Pulmonary artery endothelial cell (primary cell): ENCODE measurements at regions not wholly inside any gene's neighbourhood (a gene's known extent, or its start where the extent isn't known, plus 50 kb on each side); places are given as distances from the start of the nearest gene placed in this dataset.
"Not testable (repeated sequence)": the region's sequence is repeated elsewhere in the genome, so short reads cannot be mapped to it uniquely, and the experiment has no call there.

Experiments used
- DNase-seq: peaks from one replicate; pipeline ENCODE4 v3.0.0-alpha.2; 2011; ENCODE audit warnings: low read depth, low spot score

DNA sequence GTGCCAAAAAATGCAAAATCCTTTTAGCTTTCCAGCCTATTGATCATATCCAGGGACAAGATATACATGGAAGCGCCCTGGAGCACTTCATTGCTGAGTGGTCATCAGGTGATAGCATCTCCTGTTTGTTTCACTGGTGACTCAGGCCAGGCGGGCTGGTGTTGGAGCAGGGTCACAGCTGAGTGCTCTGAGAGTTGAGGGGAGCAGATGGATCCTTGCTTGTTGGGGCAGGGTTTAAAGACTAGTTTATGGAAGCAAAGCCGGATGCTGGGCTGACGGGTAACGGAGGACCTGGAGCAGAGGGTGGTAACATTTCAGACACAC is 405.0 kb upstream of the TPM1 start:
- DNase-seq, result no peak

DNA sequence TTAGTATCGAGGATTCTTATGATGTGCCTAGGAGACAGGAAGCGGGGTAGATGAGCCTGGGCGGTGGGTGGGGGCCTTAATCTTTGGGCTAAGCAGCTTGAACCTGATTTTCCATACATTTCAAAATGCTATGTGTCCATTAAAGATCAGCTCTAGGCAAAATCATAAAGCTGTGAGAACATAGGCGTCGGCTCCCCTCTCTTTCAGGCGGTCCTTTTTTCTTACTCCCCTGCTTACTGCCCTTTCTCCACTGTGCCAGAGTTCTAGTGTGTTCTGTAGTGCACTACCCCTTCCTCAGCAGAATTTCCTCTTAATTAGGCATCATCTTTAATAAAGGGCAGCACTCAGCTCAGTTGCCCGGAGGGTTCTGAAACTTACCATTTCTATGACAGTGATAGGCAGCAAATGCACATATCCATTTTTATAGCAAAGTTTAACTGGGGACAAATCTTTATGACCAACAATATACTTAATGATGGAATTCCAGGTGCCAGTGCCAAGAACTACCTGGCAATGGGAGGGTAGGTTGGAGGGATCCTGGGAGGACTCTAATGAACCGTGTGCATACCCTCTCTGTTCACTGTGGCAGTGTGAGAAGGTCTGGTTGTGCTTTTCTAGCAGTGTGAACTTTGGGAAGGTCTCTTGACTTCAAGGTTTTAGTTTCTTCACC is 404.5 kb upstream of the TPM1 start:
- no peak for DNase-seq

DNA sequence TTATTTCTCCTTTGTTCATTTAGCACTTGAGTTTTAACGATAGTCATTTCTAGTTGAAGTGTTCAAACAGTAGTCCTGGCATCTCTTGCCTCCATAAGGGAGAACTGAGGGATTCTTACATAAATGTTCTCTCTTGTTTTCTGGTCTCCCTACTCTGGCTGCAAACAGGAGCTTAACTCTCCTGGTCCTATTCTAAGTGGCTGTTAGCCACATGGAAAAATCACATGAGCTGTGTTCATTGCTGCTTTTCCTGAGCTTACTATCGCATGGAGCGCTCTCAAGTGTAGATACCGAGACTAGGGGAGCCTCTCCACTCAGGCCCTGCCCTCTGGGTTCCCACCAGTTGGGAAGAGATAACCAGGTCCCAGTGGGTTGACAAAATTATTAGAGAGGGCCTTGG is 403.1 kb upstream of the TPM1 start:
- DNase-seq, result no peak

DNA sequence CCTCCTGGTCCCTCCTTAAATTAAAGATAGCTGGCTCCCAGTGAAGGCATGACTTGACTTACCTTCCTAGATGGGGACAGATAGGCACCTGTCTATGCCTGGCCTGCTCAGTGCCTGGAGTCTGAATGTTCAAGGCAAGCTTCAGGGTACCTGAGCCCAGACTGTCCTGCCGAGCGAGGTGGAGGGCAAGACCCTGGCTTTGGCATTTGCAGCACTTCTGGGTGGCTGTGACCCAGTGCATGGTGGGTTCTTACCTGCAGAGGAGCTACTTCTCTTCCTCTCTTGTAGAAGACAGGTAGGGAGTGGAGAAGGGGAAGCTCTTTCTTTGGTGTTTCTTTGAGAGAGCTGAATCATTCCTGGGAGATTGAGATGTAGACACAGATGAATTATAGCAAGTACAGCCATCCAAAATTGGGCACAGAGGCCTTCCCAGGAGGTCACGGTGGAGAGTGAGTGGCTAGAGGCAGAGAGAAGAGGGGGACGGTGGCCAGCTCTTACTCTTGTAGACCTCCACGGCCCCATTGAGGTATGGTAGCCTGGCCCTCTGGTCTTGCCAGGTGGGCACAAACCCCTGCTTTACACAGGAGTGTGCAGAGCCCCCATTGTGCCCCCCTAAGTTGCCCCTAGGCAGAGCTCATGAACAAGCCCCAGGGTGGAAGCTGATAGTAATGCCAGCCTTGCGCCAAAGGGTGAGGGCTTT is 402.5 kb upstream of the TPM1 start:
- DNase-seq, result no peak

DNA sequence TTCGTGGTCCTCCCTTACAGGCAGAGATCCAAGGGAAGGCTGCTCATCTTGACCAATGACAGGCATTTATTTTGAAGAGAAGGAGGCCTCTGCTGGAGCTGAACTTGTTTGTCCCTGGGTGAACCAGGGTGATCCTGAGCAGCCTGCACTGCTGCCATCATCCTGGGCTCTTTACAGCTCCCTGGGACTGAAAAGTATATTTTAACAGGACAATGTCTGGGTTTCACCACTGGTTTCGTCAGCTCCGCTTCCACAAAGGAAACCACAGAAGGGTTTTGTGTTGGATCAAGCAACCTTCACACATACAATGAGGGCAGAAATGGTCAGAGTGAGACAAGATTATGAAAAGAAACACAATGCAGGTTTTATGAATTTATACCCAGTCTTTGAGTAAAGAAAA is 400.7 kb upstream of the TPM1 start:
- no peak for DNase-seq

DNA sequence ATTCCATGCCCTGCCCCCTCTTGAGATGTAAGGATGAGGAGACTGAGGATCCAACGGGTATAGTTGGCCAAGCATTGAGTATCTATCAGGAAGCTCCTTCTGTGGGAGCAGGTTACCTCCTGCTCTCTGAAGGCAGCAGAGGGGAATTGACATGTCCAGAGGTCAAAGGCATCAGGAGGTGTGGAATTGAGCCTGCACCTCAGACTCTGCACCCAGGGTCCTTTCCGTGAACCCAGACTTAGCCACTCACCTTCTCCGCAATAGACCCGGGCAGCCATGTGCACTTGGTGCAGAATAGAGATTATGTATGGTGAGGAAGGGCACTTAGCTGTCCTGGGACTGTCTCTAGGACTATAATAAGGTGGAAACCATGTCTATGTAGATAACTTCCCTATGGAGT is 399.0 kb upstream of the TPM1 start:
- no peak for DNase-seq

DNA sequence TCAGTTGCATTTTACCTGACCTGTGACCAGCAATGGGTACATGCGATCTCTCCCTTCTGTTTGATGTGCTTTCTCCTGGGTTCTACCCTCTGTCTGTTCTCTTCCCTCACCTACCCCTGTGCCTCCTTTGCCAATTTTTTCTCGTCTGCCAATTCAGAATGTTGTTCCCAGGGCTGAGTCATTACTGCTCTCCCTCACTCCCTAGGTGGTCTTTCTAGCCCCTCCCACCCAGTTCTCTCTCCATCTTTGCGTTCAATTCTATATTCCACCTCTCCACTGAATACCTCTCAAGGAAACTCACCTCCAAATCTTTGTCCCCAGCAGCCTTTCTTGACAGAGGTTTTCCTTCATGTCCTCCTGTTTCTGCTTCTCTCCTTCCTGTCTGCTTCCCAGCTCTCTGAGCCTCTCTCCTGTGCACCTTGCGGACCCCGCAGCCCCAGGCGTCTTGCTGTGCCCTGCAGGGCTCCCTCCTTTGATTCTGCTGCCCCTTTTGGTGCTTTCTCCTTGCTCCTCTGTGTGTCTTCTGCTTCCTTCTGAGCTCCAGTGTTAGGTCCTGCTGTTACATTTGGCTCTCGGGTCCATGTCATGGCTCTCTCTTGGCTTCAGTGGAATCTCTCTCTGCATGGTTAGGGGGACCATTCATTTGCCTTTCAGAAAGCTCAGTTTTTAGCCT is 398.2 kb upstream of the TPM1 start:
- DNase-seq, result no peak

DNA sequence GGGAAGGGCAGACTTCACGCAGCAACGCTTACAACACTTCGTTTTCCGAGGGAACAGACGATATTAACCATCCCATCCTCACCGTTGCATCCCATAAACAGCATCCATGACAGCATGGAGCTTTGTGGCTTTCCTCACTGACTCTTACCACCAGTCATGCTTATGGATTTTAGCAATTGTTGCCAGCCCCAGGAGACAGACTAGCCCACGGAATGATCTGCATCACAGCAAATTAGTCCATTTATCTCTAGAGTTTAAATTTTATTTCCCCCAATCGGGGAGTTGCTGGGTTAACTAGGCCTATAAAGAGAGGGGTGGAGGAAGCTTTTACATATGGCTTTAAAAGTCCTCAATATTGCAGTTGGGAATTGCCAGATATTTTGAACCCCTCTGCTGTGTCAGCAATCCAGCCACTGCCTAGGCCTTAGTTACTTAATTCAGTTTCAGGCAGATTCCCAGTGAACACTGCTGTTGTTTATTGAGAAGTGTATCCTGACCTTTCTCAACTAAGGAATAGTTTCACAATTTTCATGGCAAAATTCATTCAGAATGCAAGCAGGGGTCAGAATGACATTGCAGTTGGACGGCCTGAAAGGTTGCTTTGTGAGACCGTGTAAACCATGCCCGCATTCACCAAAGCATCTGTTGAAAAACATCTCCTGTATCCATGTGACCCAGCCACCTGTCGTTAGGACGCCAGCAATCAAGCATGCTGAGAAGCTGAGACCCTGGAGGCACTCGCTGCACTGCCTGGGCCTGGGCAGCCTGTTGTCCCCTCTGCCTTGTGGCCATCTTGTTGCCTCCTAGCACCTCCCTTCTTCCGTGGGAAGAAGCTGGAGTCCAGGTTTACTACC is 397.4 kb upstream of the TPM1 start:
- DNase-seq, result no peak

DNA sequence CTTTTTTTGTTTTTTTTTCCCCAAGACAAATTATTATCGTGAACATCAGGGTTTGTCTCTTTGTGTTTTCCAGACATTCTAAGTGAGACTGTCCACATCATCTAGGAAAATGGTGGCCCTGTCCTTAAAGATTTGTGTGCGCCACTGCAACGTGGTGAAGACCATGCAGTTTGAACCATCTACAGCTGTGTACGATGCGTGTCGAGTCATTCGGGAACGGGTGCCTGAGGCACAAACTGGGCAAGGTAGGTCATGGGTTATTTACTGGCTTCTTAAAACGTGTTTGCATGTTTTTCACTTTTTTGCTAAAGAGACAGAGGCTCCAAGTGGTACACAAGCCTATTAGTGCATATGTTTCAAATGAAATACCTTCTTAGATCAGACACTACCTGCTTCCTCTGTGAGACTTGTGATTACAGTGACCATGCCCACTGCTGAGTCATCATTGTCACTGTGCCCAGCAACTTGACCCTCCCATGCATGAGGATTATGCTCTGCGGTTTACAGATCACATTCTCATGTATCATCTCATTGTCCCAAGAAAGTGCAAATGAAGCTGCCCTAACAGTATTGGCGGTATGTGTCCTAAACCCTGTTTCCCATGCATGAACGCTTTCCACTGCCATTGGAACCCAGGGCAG is 395.2 kb upstream of the TPM1 start:
- no peak for DNase-seq

DNA sequence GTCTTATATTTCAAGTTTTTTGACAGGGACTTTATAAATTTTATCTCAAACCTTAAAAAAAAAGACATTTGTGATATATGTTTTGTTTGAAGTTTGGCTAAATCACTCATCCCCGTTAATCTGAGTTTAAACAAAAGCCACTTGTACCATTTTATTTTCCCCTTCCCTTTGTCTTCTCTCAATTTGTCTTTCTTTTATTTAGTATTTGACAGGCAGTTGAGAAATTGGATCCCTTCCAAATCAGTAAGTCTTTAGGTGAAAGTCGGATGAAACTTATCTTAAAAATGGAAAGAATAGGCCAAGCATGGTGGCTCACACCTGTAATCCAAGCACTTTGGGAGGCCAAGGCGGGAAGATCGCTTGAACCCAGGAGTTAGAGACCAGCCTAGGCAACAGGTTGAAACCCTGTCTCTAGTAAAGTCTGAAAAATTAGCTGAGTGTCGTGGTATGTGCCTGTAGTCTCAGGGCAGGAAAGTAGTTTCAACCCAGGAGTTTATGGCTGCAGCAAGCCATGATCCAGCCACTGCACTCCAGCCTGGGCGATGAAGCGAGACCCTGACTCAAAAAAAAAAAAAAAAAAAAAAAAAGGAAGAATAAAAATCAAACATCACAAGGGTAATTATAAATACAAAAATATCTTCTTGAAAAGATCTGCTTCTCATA is 394.6 kb upstream of the TPM1 start:
- no peak for DNase-seq

DNA sequence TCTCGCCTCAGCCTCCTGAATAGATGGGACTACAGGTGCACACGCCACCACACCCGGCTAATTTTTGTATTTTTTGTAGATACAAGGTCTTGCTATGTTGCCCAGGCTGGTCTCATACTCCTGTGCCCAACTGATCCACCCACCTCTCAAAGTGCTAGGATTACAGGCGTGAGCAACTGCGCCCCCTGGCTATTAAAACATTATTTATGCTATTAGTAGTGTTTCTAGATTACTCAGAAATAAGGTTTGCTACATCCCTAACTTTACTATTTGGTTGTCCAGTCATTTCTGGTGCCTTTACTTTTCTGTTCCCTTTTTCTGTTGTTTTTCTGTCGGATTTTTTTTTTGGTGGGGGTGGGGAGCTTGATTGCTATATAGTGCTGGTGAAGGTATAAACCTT is 393.6 kb upstream of the TPM1 start:
- no peak for DNase-seq

DNA sequence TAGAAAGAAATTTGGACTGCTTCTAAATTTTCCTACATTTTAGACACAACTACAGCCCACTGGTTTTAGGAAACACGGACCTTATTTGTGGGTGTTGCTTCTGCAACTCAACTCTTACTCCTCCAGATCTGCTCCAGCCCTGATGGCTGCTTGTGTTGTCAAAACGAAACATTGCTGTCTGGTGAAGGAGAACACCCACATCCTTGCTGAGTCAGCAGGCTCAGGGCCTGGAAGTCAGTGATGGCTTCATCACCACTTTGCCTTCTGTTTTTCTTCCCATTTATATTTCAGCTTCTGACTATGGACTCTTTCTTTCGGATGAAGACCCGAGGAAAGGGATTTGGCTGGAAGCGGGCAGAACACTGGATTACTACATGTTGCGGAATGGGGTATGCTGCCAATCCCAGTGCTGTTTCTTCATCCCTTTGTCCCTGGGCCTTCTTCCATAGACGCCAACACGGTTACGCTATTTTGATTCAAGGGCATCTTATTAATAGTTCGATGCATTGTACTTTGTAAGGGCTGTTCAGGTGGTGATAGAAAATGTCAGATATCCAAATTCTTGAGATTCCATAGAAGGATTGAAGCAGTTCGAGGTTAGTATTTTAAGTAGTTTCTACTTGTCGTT is 392.6 kb upstream of the TPM1 start:
- no peak for DNase-seq

DNA sequence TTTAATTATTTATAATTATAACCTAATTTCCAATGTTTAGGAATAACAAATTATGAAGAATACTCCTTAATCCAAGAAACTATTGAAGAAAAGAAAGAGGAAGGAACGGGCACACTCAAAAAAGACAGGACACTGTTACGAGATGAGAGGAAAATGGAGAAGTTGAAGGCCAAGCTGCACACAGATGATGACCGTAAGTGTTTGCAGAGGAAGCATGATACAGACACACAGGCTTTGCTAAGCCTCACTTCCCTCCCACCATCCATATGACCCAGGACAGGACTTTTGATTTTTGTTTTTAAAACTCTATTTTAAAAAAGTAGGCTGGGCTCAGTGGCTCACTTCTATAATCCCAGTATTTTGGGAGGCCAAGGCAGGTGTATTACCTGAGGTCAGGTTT is 389.4 kb upstream of the TPM1 start:
- DNase-seq, result no peak

DNA sequence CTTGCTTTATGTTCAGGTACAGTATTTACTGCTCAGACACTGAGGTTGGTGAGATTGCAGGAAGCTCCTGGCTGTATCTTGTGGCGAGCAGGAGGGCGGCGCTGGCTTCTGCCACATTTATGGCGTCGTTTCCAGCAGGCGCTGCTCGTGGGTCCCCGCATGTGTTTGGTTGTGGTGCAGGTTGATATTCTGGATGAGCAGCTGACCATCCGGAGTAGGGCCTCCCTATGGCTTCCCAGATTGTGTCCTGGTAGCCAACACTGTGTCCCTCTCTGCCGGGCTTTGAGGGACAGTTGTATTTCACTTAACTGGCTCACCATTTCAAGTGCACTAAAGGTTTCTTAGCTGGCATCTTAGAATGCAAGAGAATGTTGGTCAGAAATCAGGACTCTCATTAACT is 386.5 kb upstream of the TPM1 start:
- no peak for DNase-seq

DNA sequence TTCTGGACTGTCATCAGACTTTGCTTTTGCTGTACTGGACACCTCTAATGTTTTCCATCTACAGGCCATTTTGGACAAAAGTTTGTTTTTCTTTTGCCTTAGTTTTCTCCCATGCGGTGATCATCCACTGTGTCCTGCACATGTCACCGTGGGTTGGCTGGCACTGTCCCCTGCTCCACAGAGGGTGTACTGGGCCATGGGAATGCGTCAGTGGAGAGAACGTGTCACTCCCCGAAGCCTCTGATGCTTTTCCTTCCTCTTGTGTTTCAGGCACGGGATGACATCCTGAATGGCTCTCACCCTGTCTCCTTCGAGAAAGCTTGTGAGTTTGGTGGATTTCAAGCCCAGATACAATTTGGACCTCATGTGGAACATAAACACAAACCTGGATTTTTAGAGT is 385.0 kb upstream of the TPM1 start:
- DNase-seq, result not testable (repeated sequence)

DNA sequence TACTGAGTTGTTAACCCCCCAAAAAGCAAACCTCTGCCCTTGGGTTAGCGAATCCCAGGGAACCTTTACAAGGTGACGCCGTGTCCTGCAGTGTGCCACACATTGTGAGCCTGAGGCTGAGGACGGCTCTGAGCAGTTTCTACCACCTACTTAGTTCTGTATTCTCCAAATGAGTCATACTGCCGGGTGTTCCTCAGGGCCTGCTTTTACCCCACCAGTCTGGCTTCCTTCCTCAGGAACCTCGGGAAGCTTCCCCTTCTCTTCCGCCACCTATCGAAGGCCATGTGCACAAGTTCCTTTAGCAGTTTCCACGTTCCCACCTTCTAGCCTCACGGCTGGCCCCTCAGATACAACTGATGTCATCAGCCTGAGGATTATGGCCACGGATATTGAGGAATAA is 384.0 kb upstream of the TPM1 start:
- no peak for DNase-seq

DNA sequence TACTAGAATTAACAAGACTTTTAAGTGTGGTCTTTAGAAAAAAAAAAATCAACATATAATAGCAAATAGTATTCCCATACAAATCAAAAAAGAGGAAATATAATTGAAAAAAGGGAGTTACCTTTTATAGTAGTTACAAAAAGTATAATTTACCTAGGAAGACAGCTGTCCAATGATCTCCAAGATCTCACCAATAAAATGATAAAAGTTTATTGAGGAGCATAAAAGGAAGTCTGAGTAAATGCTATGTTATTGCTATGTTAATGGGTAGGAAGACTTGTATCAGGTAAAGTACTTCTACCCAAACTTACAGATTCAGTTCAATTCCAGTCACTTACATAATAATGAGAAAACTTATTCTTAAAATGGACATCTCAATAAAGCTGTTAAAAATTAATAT is 379.0 kb upstream of the TPM1 start:
- no peak for DNase-seq

DNA sequence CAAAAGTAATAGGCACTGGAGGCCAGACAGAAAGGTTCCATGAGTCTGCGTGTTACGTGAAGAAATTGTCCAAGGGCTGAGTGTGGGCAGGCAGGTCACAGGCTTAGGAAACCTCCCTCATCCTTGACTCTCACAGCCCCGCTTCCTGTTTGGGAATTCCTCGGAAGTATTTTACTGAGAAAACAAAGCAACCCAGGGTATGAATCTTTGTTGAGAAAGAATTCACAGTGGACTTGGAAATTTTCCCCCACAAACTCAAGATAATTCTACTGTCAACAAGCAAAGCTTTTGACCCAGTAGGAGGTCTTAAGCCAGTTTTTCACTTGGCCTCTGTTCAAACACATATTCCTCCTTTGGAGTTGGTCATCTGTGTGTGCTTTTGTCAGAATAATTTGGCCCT is 377.1 kb upstream of the TPM1 start:
- no peak for DNase-seq

DNA sequence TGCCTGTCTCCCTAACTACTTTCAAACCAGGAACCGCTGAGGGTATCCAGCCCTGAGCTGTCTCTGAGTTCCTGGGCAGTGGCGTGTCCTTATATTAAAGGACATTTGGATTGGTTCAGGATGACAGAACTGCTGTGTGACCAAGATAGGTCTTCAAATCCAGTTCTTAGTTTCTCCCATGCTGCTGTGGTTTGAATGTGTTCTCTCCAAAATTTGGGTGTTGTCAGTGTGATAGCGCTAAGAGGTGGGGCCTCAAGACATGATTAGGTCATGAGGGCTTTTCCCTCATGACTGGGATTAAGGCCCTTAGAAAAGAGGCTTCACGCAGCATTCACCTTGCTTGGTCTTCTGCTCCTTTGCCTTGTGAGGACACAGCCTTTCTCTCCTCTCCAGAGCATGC is 376.5 kb upstream of the TPM1 start:
- no peak for DNase-seq

DNA sequence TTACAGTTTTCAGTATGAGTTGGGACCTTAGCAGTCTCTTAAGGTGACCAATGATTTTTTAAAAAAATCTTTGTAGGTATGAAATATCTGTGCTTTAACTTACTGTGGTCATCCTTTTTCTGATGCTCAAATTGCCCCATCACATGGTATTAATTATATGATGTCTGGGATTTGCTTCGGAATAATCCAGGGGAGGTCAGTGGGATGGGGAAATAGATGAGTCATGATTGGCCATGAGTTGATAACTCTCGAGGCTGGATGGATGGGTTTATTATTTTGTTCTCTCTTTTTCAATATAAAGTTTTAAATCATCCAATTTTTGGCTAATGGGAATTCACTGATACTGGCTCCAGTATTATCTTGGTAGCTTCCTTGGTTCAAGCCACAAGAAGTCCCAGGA is 370.3 kb upstream of the TPM1 start:
- no peak for DNase-seq

DNA sequence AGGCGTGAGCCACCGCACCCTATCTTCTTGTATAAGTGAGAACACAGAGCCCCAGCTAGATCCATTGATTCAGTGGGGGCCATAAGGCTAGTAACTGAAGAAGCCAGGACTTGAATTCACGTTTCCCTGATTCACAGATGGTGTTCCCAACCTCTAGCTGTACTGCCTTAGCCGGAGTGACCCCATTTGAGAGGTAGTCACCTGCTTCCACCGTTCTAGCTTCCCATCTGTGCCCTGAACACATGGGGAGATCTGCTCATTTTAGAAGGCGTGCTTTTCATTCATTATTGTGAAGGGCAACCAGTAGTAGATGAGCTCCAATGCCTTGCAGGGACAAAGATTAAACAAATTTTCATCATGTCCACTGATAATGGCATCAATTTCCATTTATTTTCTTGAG is 365.7 kb upstream of the TPM1 start:
- no peak for DNase-seq
